ENCODE measurements at regions not wholly inside any gene's neighbourhood (a gene's known extent, or its start where the extent isn't known, plus 50 kb on each side); places are given as distances from the start of the nearest gene placed in this dataset.

GRCh38 chr1:87615491-87615890, 286.8 kb downstream of the LMO4 start:
- no peak for DNase-seq (ENCODE audit: low read depth)

DNA sequence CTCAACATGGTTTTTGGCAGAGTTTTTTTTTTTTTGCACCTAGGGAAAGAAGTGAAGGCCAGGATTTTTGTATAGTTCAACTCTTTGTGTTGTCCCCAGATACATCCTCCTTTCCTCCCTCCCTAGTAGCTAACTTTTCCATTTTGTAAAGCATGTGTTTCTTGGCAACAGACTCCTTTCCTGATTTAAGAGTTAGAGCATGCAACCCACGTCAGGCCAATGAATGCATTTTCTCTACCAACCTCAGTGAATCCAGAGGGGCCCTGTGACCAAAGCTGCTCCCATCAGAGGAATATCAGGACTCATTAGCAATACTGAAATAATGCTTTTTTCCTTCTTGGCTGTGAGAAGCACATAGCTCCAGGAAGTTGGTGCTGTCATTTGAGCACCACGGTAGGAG, 287.2 kb downstream of the LMO4 start:
- DNase-seq (ENCODE audit: low read depth), result no peak

DNA sequence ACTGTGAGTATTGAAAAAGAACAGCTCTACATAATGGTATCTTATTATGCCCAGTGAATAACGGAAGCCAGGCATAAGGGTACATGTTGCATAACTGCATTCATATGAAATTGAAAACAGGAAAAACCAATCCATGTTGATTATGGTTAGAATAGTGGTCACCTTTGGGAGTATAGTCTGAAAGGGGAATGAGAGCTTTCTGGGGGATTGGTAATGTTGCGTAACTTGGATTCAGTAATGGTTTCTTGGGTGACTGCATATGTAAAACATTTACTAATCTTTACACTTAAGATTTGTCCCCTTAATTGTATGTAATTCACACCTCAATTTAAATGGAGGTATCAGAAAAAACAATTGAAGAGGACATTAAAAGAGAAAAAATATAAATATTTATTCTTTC, 292.1 kb downstream of the LMO4 start:
- no peak for DNase-seq (ENCODE audit: low read depth)

DNA sequence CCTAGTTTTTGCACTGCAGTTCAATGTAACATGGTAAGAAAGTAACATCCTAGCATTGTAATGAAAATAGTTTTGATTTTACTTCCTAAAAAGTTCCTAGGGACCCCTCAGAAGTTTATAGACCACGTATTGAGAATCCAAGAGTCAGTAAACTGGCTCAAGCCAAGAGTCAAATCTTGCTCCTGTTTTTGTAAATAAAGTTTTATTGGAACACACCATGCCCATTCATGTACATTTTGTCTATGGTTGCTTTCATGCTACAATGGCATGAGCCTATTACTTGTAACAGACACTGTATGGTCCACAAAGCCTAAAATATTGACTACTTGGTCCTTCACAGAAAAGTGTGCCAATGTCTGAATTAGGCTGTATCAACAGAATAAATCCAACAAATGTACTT, 301.0 kb downstream of the LMO4 start:
- DNase-seq (ENCODE audit: low read depth), result no peak

- no peak for DNase-seq (ENCODE audit: low read depth)
These were observed 303.6 kb downstream of the LMO4 start for GRCh38 chr1:87632232-87632631.

DNA sequence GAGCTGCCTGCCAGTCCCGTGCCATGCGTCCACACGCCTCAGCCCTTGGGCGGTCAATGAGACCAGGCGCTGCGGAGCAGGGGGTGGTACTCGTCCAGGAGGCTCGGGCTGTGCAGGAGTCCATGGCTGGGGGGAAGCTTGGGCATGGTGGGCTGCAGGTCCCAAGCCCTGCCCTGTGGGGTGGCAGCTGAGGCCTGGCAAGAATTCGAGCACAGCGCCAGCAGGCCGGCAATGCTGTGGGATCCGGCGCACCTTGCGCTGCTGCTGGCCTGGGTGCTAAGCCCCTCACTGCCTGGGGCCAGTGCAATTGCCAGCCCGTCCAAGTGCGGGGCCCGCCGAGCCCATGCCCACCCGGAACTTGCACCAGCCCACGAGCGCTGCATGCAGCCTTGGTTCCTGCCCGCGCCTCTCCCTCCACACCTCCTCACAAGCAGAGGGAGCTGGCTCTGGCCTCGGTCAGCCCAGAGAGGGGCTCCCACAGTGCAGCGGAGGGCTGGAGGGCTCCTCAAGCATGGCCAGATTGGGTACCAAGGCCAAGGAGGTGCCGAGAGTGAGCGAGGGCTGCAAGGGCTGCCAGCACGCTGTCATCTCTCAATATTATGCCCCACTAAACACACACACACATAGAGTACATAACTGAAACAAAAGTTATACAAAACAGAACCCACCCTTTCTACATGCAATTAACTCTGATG, 307.7 kb downstream of the LMO4 start:
- DNase-seq (ENCODE audit: low read depth), result no peak

- DNase-seq (ENCODE audit: low read depth), result no peak
These were observed 310.0 kb downstream of the LMO4 start for GRCh38 chr1:87638636-87639035.

DNA sequence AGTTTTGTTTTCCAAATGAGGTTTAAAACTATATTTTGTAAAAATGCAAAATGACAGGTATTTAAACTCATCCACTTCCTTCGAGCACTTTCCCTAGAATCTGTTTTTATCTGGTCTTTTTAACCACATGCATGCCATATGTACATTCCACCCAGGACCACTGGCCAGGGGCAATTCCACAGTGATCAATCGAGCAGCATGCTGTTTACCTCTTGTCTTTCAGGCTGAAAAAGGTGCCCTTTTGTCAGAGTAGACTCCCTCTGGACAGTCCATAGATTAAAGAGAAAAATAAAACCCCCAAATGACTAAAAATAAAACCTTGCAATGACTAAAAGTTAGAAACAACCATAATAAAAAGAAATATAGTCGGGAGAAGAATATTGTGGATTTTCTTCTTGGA, 313.3 kb downstream of the LMO4 start:
- no peak for DNase-seq (ENCODE audit: low read depth)

GRCh38 chr1:87642581-87643221, 314.0 kb downstream of the LMO4 start:
- no peak for DNase-seq (ENCODE audit: low read depth)

GRCh38 chr1:87644033-87644578, 315.4 kb downstream of the LMO4 start:
- DNase-seq (ENCODE audit: low read depth), result no peak

- DNase-seq (ENCODE audit: low read depth), result peak; percentile 15
These were observed 316.0 kb downstream of the LMO4 start for GRCh38 chr1:87644579-87645190.

- no peak for DNase-seq (ENCODE audit: low read depth)
These were observed 318.9 kb downstream of the LMO4 start for GRCh38 chr1:87647430-87648177.

DNA sequence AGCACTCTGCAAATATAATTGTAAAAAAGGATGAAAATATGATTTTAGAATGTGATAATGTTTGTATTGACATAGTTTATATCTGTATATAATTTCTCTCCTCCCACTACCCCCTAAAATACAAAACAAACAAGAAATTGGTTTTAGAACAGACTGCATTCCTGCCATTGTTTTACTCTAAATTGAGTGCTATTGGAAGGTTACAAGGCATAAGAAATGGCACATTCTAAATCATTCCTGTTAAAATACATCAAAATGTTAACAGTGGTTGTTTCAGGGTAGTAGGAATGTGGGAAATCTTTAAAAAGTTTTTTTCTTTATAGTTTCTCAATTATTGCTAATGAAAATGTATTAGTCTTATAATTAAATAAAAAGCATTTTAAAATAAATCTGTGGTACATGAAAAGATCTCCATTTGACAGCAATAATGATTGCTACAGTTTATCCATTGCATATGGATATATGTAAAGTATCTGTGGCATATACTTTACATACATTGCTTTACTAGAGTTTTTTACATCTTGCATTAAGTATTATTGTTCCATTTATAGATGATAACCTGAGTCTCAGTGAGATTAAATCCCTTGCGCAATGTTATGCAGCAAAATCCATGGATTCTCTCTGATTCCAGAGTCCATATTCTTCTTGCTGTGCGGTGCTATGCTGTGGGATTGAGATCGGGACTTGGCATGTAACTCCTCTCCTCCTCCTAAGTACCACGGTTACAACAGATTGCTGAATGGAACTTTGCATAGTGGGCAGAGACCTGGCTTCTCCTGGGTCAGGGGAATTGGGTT, 319.8 kb downstream of the LMO4 start:
- no peak for DNase-seq (ENCODE audit: low read depth)

GRCh38 chr1:87650306-87650705, 321.6 kb downstream of the LMO4 start:
- DNase-seq (ENCODE audit: low read depth), result no peak

DNA sequence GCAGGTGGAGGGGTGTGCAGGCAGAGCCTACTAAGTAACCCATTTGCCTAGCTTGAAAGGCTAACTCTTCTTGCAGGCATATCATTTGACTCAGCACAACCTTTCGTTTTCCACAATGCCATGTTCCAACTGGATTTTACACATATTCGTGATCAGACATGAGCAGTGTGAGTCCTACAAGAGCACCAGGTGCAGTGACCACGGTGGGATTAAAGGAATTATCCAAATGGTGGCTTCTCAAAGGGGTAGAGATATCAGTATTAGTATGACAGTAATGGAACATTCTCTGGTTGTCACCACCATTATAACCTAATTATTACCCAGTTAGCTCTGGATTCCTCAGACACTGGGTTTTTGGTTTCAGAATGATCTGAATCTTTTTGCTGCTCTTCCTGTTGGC, 323.5 kb downstream of the LMO4 start:
- no peak for DNase-seq (ENCODE audit: low read depth)

- DNase-seq (ENCODE audit: low read depth), result no peak
These were observed 336.5 kb downstream of the LMO4 start for GRCh38 chr1:87665151-87665550.

- DNase-seq (ENCODE audit: low read depth), result no peak
These were observed 338.0 kb downstream of the LMO4 start for GRCh38 chr1:87666681-87667080.

DNA sequence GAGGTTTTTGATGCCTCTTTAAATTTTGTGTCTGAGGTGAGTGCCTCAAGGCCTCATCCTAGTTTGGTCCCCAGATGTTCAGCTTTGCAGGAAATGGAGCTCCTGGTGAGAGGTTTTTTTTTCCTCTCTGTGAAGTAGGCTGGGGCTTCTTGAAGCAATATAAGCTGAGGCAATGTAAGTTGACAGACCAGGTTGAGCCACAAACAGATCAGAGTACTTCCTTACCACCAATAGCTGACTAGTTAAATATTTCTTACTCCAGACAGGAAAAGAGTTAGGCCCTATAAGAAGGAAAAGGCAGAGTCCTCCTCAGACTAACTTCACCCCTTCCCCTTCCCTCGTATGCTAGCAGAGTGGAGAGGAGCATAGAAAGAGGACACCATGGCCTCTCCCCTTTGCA, 341.0 kb downstream of the LMO4 start:
- no peak for DNase-seq (ENCODE audit: low read depth)

- DNase-seq (ENCODE audit: low read depth), result no peak
These were observed 344.6 kb downstream of the LMO4 start for GRCh38 chr1:87673309-87673708.

GRCh38 chr1:87673748-87674147, 345.1 kb downstream of the LMO4 start:
- no peak for DNase-seq (ENCODE audit: low read depth)

- DNase-seq (ENCODE audit: low read depth), result no peak
These were observed 346.1 kb downstream of the LMO4 start for GRCh38 chr1:87674791-87675190.

DNA sequence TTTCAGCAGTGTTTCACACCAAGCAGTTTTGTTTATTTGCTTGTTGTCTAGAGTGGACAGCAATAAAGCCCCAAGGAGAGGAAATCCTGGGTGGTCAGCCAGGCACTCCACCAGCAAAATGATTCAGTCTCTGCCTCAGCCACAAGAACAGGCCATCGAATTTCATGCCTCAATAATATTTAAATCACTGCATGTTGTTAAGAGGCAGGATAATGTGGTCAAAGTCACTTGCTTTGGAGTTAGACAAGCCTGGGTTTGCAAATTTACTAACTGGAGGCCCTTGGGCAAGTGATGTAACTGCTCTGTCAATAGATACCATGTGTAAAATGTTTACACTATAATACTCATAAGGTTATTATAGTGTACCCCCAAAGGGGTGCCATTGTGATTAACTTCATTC, 349.6 kb downstream of the LMO4 start:
- no peak for DNase-seq (ENCODE audit: low read depth)
